ENCODE measurements at regions not wholly inside any gene's neighbourhood (a gene's known extent, or its start where the extent isn't known, plus 50 kb on each side); places are given as distances from the start of the nearest gene placed in this dataset.
"Not testable (repeated sequence)": the region's sequence is repeated elsewhere in the genome, so short reads cannot be mapped to it uniquely, and the experiment has no call there.

DNA sequence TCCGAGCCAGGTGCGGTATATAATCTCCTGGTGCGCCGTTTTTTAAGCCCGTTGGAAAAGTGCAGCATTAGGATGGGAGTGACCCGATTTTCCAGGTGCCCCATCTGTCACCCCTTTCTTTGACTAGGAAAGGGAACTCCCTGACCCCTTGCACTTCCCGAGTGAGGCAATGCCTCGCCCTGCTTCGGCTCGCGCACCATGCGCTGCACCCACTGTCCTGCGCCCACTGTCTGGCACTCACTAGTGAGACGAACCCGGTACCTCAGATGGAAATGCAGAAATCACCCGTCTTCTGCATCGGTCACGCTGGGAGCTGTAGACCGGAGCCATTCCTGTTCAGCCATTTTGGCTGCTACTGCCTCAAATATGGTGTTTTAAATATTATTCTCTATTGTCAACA lies 198.0 kb downstream of the MEIS1 start:
- H3K36me3 ChIP-seq (ENCODE audit: insufficient read depth, low read length); H3K79me2 ChIP-seq (ENCODE audit: control insufficient read depth, insufficient read depth, low read length, unreplicated experiment); H3K27me3 ChIP-seq (ENCODE audit: insufficient read depth, low read length); H3K4me3 ChIP-seq (ENCODE audit: low read depth, low read length); H3K4me1 ChIP-seq (ENCODE audit: control insufficient read depth, insufficient read depth, low read length, unreplicated experiment); H3K27ac ChIP-seq (ENCODE audit: low read depth, low read length); H2AFZ ChIP-seq (ENCODE audit: low read length, unreplicated experiment): not testable (repeated sequence)

DNA sequence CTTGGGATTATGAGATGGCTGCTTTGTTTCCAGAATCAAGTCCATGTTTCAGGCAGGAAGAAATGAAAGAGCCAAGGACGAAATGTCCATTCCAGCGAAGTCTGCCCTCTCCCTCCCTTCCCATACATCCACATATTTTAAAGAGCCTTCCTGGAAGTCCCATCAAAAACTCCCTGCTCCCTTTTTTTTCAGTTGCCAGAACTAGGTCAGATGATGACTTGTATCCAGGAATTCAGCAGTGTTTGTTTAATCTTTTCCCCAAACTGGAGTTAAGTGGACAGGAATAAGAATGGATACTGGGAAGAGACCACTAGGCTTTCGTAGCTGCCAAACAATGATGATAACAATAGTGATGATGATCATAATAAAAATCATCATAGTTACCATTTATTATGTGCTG lies 198.7 kb downstream of the MEIS1 start:
- Histone ChIP-seq H3K27ac (ENCODE audit: low read depth, low read length) (no peak overlapping the region), H3K27me3 (ENCODE audit: insufficient read depth, low read length) (no peaks in the 10 kb centered on the region), H3K4me3 (ENCODE audit: low read depth, low read length) (no peak overlapping the region), H2AFZ (ENCODE audit: low read length, unreplicated experiment) (no peak overlapping the region), H3K4me1 (ENCODE audit: control insufficient read depth, insufficient read depth, low read length, unreplicated experiment) (no peaks in the 10 kb centered on the region), H3K36me3 (ENCODE audit: insufficient read depth, low read length) (no peaks in the 10 kb centered on the region), H3K79me2 (ENCODE audit: control insufficient read depth, insufficient read depth, low read length, unreplicated experiment) (no peaks in the 10 kb centered on the region)

DNA sequence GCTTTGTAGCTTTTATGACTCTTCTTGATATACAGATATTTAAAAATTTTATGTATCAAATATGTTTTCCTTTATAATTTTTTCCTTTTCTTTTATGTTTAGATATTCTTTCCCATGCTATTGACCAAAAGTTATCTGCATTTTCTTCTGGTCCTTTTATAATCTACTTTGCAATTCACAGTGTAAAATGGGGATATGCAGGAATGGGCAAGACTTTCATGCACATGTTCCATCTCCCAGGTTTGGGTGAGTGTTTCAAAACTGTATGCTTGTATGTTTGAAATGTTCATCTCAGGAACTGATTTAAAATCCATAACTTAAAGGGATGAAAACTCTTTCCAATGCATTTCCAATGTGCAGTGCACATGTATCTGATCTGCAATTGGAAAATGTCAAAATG lies 199.9 kb downstream of the MEIS1 start:
- Histone ChIP-seq H3K27ac (ENCODE audit: low read depth, low read length) (no peak overlapping the region), H3K79me2 (ENCODE audit: control insufficient read depth, insufficient read depth, low read length, unreplicated experiment) (no peaks in the 10 kb centered on the region), H3K4me3 (ENCODE audit: low read depth, low read length) (no peak overlapping the region), H3K36me3 (ENCODE audit: insufficient read depth, low read length) (no peaks in the 10 kb centered on the region), H3K4me1 (ENCODE audit: control insufficient read depth, insufficient read depth, low read length, unreplicated experiment) (no peaks in the 10 kb centered on the region), H3K27me3 (ENCODE audit: insufficient read depth, low read length) (no peaks in the 10 kb centered on the region), H2AFZ (ENCODE audit: low read length, unreplicated experiment) (no peak overlapping the region)

DNA sequence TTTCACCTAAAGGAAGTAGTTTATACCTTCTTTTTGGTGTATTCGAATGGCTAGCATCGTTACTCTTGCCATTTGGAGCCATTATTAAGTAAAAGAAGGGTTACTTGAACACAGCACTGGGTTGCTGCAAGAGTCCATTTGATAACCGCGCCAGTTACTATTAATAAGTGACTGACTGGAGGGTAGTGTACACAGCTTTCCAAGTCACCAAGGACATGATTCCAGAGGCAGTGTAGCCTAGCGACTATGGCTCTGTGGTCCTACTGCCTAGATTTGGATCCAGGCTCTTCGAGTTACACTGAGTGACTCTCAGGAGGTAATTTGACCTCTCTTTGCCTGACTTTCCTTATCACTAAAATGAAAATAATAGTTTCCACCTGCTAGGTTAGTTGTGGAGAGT lies 206.8 kb downstream of the MEIS1 start:
- no peaks in the 10 kb centered on the region for H3K79me2 ChIP-seq (ENCODE audit: control insufficient read depth, insufficient read depth, low read length, unreplicated experiment)
- H3K4me1 ChIP-seq (ENCODE audit: control insufficient read depth, insufficient read depth, low read length, unreplicated experiment), result no peaks in the 10 kb centered on the region
- no peaks in the 10 kb centered on the region for H3K36me3 ChIP-seq (ENCODE audit: insufficient read depth, low read length)
- no peak overlapping the region for H3K27ac ChIP-seq (ENCODE audit: low read depth, low read length)
- no peak overlapping the region for H2AFZ ChIP-seq (ENCODE audit: low read length, unreplicated experiment)
- H3K27me3 ChIP-seq (ENCODE audit: insufficient read depth, low read length), result no peaks in the 10 kb centered on the region
- H3K4me3 ChIP-seq (ENCODE audit: low read depth, low read length), result no peak overlapping the region

DNA sequence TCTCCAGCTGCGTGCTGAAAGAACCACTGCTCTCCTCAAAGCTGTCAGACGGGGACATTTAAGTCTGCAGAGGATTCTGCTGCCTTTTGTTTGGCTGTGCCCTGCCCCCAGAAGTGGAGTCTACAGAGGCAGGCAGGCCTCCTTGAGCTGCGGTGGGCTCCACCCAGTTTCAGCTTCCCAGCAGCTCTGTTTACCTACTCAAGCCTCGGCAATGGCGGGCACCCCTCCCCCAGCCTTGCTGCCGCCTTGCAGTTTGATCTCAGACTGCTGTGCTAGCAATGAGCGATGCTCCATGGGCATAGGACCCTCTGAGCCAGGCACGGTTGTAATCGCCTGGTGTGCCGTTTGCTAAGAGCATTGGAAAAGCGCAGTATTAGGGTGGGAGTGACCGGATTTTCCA lies 213.2 kb downstream of the MEIS1 start:
- not testable (repeated sequence) for H3K27ac ChIP-seq (ENCODE audit: low read depth, low read length); H3K4me3 ChIP-seq (ENCODE audit: low read depth, low read length); H3K36me3 ChIP-seq (ENCODE audit: insufficient read depth, low read length); H3K79me2 ChIP-seq (ENCODE audit: control insufficient read depth, insufficient read depth, low read length, unreplicated experiment); H3K4me1 ChIP-seq (ENCODE audit: control insufficient read depth, insufficient read depth, low read length, unreplicated experiment); H2AFZ ChIP-seq (ENCODE audit: low read length, unreplicated experiment)
- peaks cover 18% of the 10 kb centered on the region; the same call in 1 of the 2 replicates for H3K27me3 ChIP-seq (ENCODE audit: insufficient read depth, low read length)

DNA sequence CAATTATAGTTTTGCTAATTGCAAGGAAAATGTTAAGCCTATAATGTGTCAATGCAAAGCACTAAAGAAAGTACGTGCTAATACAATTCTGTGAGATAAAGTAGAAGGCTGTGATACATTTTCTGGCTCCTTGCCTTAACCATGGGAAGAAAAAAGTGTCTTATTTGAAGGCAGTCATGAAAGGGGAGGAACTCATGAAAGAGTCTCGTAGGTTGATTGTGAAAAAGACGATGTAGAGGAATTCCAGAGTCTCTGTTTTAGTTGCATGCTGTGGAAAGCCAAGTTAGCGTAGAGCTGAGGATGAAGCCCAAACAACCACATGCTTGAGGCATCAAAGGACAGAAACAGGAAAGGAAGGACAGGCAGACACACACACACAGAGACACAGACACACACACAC lies 214.1 kb downstream of the MEIS1 start:
- Histone ChIP-seq H3K27me3 (ENCODE audit: insufficient read depth, low read length) (peaks cover 23% of the 10 kb centered on the region; the same call in 1 of the 2 replicates), H3K36me3 (ENCODE audit: insufficient read depth, low read length) (no peaks in the 10 kb centered on the region), H3K79me2 (ENCODE audit: control insufficient read depth, insufficient read depth, low read length, unreplicated experiment) (no peaks in the 10 kb centered on the region), H3K4me1 (ENCODE audit: control insufficient read depth, insufficient read depth, low read length, unreplicated experiment) (no peaks in the 10 kb centered on the region), H3K4me3 (ENCODE audit: low read depth, low read length) (no peak overlapping the region), H2AFZ (ENCODE audit: low read length, unreplicated experiment) (no peak overlapping the region), H3K27ac (ENCODE audit: low read depth, low read length) (no peak overlapping the region)

DNA sequence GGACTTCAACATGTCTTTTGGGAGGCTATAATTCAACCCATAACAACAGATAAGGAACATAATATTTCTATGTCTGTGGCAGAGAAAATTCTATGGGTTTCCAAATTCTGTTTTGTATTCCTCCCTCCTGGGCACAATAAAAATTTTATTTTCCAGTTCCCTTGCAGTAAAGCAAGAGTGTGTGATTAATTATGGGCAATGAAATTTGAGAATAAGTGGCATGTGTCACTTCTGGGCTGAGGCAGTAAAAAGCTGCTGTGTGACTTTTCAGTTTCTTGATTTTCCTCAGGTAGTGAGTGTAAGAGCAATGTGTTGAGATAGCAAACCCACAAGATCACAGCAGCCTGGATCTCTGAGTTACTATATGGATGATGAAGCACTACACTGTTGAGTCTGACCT lies 216.4 kb downstream of the MEIS1 start:
- H2AFZ ChIP-seq (ENCODE audit: low read length, unreplicated experiment), result no peak overlapping the region
- H3K4me1 ChIP-seq (ENCODE audit: control insufficient read depth, insufficient read depth, low read length, unreplicated experiment), result no peaks in the 10 kb centered on the region
- peaks cover 36% of the 10 kb centered on the region for H3K27me3 ChIP-seq (ENCODE audit: insufficient read depth, low read length)

DNA sequence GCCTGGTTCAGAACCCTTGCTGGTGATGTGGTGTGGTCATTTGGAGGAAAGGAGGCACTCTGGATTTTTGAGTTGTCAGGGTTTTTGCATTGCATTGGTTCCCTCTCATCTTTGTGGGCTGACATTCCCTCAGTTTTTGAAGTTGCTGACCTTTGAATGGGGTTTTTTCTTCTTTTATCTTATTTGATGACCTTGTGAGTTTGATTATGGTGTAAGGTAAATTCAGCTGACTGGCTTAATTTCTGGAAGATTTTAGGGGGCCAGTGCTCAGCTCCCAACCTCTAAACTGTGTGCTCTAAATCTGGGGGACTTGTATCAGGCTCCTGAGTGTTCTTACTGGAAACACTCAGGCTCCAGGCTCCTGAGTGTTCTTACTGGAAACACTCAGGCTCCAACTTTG lies 225.9 kb downstream of the MEIS1 start:
- Histone ChIP-seq H3K4me3 (ENCODE audit: low read depth, low read length) (no peak overlapping the region), H3K27ac (ENCODE audit: low read depth, low read length) (no peak overlapping the region), H3K79me2 (ENCODE audit: control insufficient read depth, insufficient read depth, low read length, unreplicated experiment) (no peaks in the 10 kb centered on the region), H3K4me1 (ENCODE audit: control insufficient read depth, insufficient read depth, low read length, unreplicated experiment) (no peaks in the 10 kb centered on the region), H3K36me3 (ENCODE audit: insufficient read depth, low read length) (no peaks in the 10 kb centered on the region), H2AFZ (ENCODE audit: low read length, unreplicated experiment) (no peak overlapping the region), H3K27me3 (ENCODE audit: insufficient read depth, low read length) (peaks cover 11% of the 10 kb centered on the region; the same call in 1 of the 2 replicates)

More for the DNA sequence above, 216.4 kb downstream of the MEIS1 start:
- Histone ChIP-seq H3K4me3 (ENCODE audit: low read depth, low read length) (no peak overlapping the region), H3K36me3 (ENCODE audit: insufficient read depth, low read length) (no peaks in the 10 kb centered on the region), H3K79me2 (ENCODE audit: control insufficient read depth, insufficient read depth, low read length, unreplicated experiment) (no peaks in the 10 kb centered on the region), H3K27ac (ENCODE audit: low read depth, low read length) (no peak overlapping the region)

DNA sequence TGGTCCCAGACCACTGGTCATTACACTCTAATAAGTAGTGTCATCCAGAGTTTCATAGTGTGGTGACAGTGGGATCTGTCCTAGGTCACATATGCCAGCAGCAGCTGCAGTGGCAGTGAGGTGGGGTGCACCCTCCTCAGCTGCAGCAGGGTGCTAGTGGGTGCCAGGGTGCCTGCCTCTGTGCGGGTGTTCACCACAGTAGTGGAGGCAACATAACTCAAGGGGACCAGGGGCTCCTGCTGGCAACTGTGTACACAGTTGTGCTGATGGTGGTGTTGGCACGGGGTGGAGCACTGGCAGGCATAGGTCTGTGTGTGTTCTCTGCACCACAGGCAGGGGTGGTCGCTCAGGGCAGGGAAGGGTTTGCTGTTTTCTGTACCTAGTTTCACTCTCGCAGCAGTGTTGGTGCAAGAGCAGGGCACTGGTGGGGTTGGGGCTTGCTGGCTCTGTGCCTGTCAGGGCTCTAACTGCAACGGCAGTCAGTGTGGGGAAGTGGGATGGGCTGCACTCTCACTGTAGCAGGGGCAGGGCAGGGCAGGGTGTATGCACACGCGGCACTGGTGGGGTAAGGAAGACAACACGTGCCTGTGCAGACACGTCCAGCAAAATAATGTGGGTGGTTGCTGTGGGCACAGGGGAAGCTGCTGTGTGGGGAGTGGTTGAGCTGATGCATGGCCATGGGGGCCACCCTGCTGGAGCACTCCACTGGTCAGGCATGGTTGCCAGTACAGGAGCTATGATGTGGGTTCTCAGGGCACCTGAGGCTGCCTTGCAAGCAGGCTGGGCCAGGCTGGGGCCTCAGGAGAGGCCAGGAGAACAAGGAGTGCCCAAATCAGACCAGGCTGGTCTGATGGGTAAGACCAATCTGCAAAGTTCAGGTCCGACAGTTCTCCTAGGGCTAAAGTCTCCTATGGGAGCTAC lies 226.6 kb downstream of the MEIS1 start:
- Histone ChIP-seq H2AFZ (ENCODE audit: low read length, unreplicated experiment) (no peak overlapping the region), H3K79me2 (ENCODE audit: control insufficient read depth, insufficient read depth, low read length, unreplicated experiment) (no peaks in the 10 kb centered on the region)

DNA sequence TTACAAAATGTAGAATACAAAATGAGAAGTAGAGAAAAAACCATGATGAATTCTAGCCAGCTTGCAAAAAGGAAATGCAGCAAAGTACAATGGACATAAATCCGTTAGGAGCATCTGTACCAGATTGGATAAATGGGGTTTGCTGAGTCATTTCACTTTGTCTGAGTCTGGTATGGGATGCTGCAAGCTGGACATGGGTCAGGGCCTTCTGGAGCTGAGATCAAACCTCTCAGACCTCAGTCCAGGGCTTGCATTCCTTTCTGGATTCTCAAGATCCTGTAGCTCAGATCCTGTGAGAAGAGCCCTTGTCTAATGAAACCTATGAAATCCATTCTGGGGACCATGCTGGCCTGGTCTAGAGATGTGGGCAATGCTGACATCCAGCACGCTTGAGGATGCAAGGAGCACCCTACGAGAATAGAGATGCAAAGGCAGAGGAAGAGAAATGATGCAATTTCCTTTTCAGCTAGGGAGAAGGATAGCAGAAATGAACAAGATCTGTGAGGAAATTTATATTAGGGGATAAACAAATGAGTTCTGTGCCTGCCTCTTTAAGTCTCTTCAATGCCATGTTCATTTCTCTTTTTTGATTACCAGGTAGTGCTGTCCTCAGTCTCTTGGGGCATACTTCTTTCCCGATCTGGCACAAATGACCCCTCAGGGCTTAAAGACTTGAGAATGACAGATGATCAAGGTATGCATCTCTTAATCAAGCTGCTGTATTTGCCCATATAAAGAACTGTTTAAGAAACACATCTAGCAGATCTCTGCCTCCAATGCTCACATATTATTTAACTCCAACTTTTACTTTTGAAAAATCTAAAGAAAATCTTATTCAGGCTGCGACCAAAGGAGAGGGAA lies 230.4 kb downstream of the MEIS1 start:
- H3K79me2 ChIP-seq (ENCODE audit: control insufficient read depth, insufficient read depth, low read length, unreplicated experiment), result no peaks in the 10 kb centered on the region
- H3K36me3 ChIP-seq (ENCODE audit: insufficient read depth, low read length), result no peaks in the 10 kb centered on the region
- no peak overlapping the region for H2AFZ ChIP-seq (ENCODE audit: low read length, unreplicated experiment)
- no peak overlapping the region for H3K4me3 ChIP-seq (ENCODE audit: low read depth, low read length)
- no peak overlapping the region for H3K27ac ChIP-seq (ENCODE audit: low read depth, low read length)
- no peaks in the 10 kb centered on the region for H3K27me3 ChIP-seq (ENCODE audit: insufficient read depth, low read length)
- no peaks in the 10 kb centered on the region for H3K4me1 ChIP-seq (ENCODE audit: control insufficient read depth, insufficient read depth, low read length, unreplicated experiment)

More for the DNA sequence above, 226.6 kb downstream of the MEIS1 start:
- H3K4me1 ChIP-seq (ENCODE audit: control insufficient read depth, insufficient read depth, low read length, unreplicated experiment), result no peaks in the 10 kb centered on the region
- no peaks in the 10 kb centered on the region for H3K36me3 ChIP-seq (ENCODE audit: insufficient read depth, low read length)
- no peak overlapping the region for H3K27ac ChIP-seq (ENCODE audit: low read depth, low read length)
- H3K27me3 ChIP-seq (ENCODE audit: insufficient read depth, low read length), result peaks cover 4% of the 10 kb centered on the region; the same call in 1 of the 2 replicates
- no peak overlapping the region for H3K4me3 ChIP-seq (ENCODE audit: low read depth, low read length)

All from ACC112 (cell line).